Peyer's patch (tissue), 4 donors: ENCODE measurements at regions not wholly inside any gene's neighbourhood (a gene's known extent, or its start where the extent isn't known, plus 50 kb on each side); places are given as distances from the start of the nearest gene placed in this dataset.

Experiments
- DNase-seq, 3 donors: peaks; one replicate each; pipeline ENCODE4 v3.0.0-alpha.2; 2017 to 2019
- H3K27ac ChIP-seq, 4 donors: fragments of 200-600 bp; sonication (generic); one replicate each; pipeline ENCODE4 v1.5.1; 2016 to 2019
- H3K27me3 ChIP-seq, 2 donors: fragments of 200-600 bp; sonication (generic); one replicate each; pipeline ENCODE4 v1.5.1; 2019
- H3K36me3 ChIP-seq, 3 donors: fragments of 200-600 bp; sonication (generic); one replicate each; pipeline ENCODE4 v1.5.1; 2016 to 2019
- H3K4me1 ChIP-seq, 4 donors: fragments of 200-600 bp; sonication (generic); one replicate each; pipeline ENCODE4 v1.5.1; 2016 to 2019
- H3K4me3 ChIP-seq, 4 donors: fragments of 200-600 bp; sonication (generic); 1 replicate in 3 of 4; 2 replicates in 1 of 4; pipeline ENCODE4 v1.5.1; 2016 to 2019; ENCODE audit warnings: mild to moderate bottlenecking in 1 of 4
- H3K9me3 ChIP-seq, 4 donors: fragments of 200-600 bp; sonication (generic); one replicate each; pipeline ENCODE4 v1.5.1; 2016 to 2019; ENCODE audit warnings: mild to moderate bottlenecking in 1 of 4
- CTCF ChIP-seq, 6 experiments: fragments of 450-650 bp in 4 of 6; fragments of 200-600 bp in 2 of 6; sonication (generic) in 1 of 6; IDR thresholded peaks; one replicate each; pipeline ENCODE4 v1.5.1; 2017 to 2019; ENCODE audit warnings: antibody characterized with exemption in 6 of 6, mild to moderate bottlenecking in 3 of 6, moderate library complexity in 1 of 6
- POLR2A ChIP-seq, 2 donors: fragments of 450-650 bp; IDR thresholded peaks; one replicate each; pipeline ENCODE4 v1.5.1; 2017; ENCODE audit warnings: antibody characterized with exemption in 2 of 2, mild to moderate bottlenecking in 2 of 2, moderate library complexity in 2 of 2

GRCh38 chr6:27174958-27175357, 72.5 kb upstream of the PRSS16 start:
- Histone ChIP-seq H3K27ac (no peak overlapping the region), H3K4me3 (no peak overlapping the region), H3K9me3 (no peaks in the 10 kb centered on the region), H3K36me3 (no peaks in the 10 kb centered on the region), H3K4me1 (no peaks in the 10 kb centered on the region), H3K27me3 (no peaks in the 10 kb centered on the region)
- TF ChIP-seq CTCF (IDR thresholded peaks at IDR 0.05) (no peak), POLR2A (IDR thresholded peaks at IDR 0.05) (no peak)
- no peak for DNase-seq

GRCh38 chr6:27176096-27176495, 71.4 kb upstream of the PRSS16 start:
- no peaks in the 10 kb centered on the region for H3K9me3 ChIP-seq
- no peak overlapping the region for H3K4me3 ChIP-seq
- no peaks in the 10 kb centered on the region for H3K36me3 ChIP-seq
- no peak for TF ChIP-seq POLR2A (IDR thresholded peaks at IDR 0.05)
- TF ChIP-seq CTCF (IDR thresholded peaks at IDR 0.05): no peak
- no peak overlapping the region for H3K27ac ChIP-seq
- H3K4me1 ChIP-seq: no peaks in the 10 kb centered on the region
- DNase-seq: no peak
- H3K27me3 ChIP-seq: no peaks in the 10 kb centered on the region

- TF ChIP-seq CTCF (IDR thresholded peaks at IDR 0.05) (no peak), POLR2A (IDR thresholded peaks at IDR 0.05) (no peak)
- no peaks in the 10 kb centered on the region for H3K4me1 ChIP-seq
- no peaks in the 10 kb centered on the region for H3K36me3 ChIP-seq
- no peaks in the 10 kb centered on the region for H3K27me3 ChIP-seq
- H3K27ac ChIP-seq: peak overlapping the region; percentile 68 to 83 (median 74)
- no peaks in the 10 kb centered on the region for H3K9me3 ChIP-seq
- H3K4me3 ChIP-seq: peak overlapping the region; percentile 69 to 85 (median 77)
- peak; percentile 39 to 77 (median 67) for DNase-seq
Measured at GRCh38 chr6:27176523-27177484, 70.7 kb upstream of the PRSS16 start.

GRCh38 chr6:27177485-27178406, 69.8 kb upstream of the PRSS16 start:
- Histone ChIP-seq H3K27me3 (no peaks in the 10 kb centered on the region), H3K4me1 (no peaks in the 10 kb centered on the region), H3K4me3 (peak overlapping the region; percentile 69 to 85 (median 77)), H3K9me3 (no peaks in the 10 kb centered on the region), H3K36me3 (no peaks in the 10 kb centered on the region), H3K27ac (peak overlapping the region; percentile 68 to 83 (median 74))
- DNase-seq: peak; percentile 76 to 92 (median 86)
- TF ChIP-seq POLR2A (IDR thresholded peaks at IDR 0.05): no peak
- peak in 4 of 6 experiments; percentile 49 to 69 (median 58) for TF ChIP-seq CTCF (IDR thresholded peaks at IDR 0.05)

GRCh38 chr6:27178407-27178730, 69.1 kb upstream of the PRSS16 start:
- peak overlapping the region; percentile 69 to 85 (median 77) for H3K4me3 ChIP-seq
- no peaks in the 10 kb centered on the region for H3K36me3 ChIP-seq
- peak overlapping the region; percentile 68 to 83 (median 74) for H3K27ac ChIP-seq
- no peaks in the 10 kb centered on the region for H3K27me3 ChIP-seq
- H3K9me3 ChIP-seq: no peaks in the 10 kb centered on the region
- TF ChIP-seq POLR2A (IDR thresholded peaks at IDR 0.05) (no peak), CTCF (IDR thresholded peaks at IDR 0.05) (no peak)
- H3K4me1 ChIP-seq: no peaks in the 10 kb centered on the region
- peak in 1 of 3 donors; percentile 47 for DNase-seq
